Neuron (in vitro differentiated cells): ENCODE measurements at regions not wholly inside any gene's neighbourhood (a gene's known extent, or its start where the extent isn't known, plus 50 kb on each side); places are given as distances from the start of the nearest gene placed in this dataset.
"Not testable (repeated sequence)": the region's sequence is repeated elsewhere in the genome, so short reads cannot be mapped to it uniquely, and the experiment has no call there.

Experiments used
- H2AFZ ChIP-seq: one replicate; pipeline ENCODE4 v1.6.1; 2013; ENCODE audit warnings: low read depth, mild to moderate bottlenecking, inconsistent platforms, low read length, moderate library complexity
- H3K27me3 ChIP-seq: one replicate; pipeline ENCODE4 v1.6.1; 2013; ENCODE audit warnings: low read length; ENCODE audit not compliant: insufficient read depth
- H3K36me3 ChIP-seq: one replicate; pipeline ENCODE4 v1.6.1; 2013; ENCODE audit warnings: low read length; ENCODE audit not compliant: insufficient read depth
- H3K4me1 ChIP-seq: one replicate; pipeline ENCODE4 v1.6.1; 2013; ENCODE audit warnings: low read length; ENCODE audit not compliant: insufficient read depth
- H3K4me3 ChIP-seq: 2 replicates; pipeline ENCODE4 v1.5.1; 2013; ENCODE audit warnings: mild to moderate bottlenecking, low read length, moderate library complexity
- H3K9me3 ChIP-seq: one replicate; pipeline ENCODE4 v1.6.1; 2013; ENCODE audit warnings: low read length

DNA sequence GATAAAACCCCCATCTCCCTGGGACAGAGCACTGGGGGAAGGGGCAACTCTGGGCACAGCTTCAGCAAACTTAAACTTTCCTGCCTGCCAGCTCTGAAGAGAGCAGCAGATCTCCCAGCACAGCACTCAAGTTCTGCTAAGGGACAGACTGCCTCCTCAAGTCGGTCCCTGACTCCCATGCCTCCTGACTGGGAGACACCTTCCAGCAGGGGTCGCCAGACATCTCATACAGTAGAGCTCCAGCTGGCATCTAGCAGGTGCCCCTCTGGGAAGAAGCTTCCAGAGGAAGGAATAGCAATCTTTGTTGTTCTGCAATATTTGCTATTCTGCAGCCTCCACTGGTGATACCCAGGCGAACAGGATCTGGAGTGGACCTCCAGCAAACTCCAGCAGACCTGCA is 194.7 kb downstream of the RFPL4B start:
- not testable (repeated sequence) for H3K36me3 ChIP-seq, H3K4me3 ChIP-seq, H3K4me1 ChIP-seq, H3K27me3 ChIP-seq, H2AFZ ChIP-seq
- peaks cover 19% of the 10 kb centered on the region for H3K9me3 ChIP-seq

DNA sequence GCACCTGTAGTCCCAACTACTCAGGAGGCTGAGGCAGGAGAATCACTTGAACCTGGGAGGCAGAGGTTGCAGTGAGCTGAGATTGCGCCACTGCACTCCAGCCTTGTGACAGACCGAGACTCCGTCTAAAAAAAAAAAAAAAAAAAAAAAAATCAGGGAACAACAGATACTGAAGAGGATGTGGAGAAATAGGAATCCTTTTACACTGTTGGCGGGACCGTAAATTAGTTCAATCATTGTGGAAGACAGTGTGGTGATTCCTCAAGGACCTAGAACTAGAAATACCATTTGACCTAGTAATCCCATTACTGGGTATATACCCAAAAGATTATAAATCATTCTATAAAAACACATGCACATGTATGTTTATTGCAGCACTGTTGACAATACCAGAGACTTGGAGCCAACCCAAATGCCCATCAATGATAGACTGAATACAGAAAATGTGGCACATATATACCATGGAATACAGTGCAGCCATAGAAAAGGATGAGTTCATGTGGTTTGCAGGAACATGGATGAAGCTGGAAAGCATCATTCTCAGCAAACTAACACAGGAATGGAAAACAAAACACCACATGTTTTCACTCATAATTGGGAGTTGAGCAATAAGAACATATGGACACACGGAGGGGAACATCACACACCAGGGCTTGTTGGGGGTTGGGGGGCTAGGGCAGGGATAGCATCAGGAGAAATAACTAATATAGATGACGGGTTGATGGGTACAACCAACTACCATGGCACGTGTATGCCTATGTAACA is 200.4 kb downstream of the RFPL4B start:
- not testable (repeated sequence) for H3K36me3 ChIP-seq, H3K9me3 ChIP-seq, H3K4me3 ChIP-seq, H3K4me1 ChIP-seq, H2AFZ ChIP-seq, H3K27me3 ChIP-seq

- Histone ChIP-seq H2AFZ (no peak overlapping the region), H3K36me3 (no peaks in the 10 kb centered on the region), H3K4me1 (no peaks in the 10 kb centered on the region), H3K9me3 (peaks cover 8% of the 10 kb centered on the region), H3K4me3 (no peak overlapping the region), H3K27me3 (no peaks in the 10 kb centered on the region)
Observed at GRCh38 chr6:112549749-112550148, 202.6 kb downstream of the RFPL4B start.

DNA sequence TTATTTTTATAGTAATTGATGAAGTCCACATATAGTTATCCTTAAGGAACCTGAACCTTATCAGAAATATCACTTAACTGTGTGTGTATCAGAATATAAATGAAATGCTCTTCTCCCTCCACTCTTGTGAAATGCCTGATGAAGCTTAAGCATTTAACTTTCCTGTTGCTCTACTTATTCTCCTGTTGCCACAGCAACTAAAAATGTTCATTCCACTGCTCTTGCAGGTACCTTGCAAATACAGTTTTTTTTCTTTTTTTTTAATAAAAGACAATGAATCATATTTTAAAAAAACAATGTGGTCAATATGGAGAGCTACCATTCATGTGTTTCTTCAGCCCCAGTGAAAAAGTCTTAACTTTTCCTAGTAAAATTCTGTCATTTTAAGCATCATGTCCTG is 210.3 kb downstream of the RFPL4B start:
- H3K27me3 ChIP-seq = no peaks in the 10 kb centered on the region
- H3K4me1 ChIP-seq = peaks cover 37% of the 10 kb centered on the region
- H3K9me3 ChIP-seq = peaks cover 4% of the 10 kb centered on the region
- no peak overlapping the region for H2AFZ ChIP-seq
- no peaks in the 10 kb centered on the region for H3K36me3 ChIP-seq
- no peak overlapping the region for H3K4me3 ChIP-seq

- Histone ChIP-seq H2AFZ (no peak overlapping the region), H3K4me1 (peaks cover 42% of the 10 kb centered on the region), H3K9me3 (peaks cover 4% of the 10 kb centered on the region), H3K36me3 (no peaks in the 10 kb centered on the region), H3K4me3 (no peak overlapping the region), H3K27me3 (no peaks in the 10 kb centered on the region)
Observed at GRCh38 chr6:112557961-112558360, 210.8 kb downstream of the RFPL4B start.

GRCh38 chr6:112560651-112561050 is 213.5 kb downstream of the RFPL4B start:
- Histone ChIP-seq H3K9me3 (no peaks in the 10 kb centered on the region), H3K4me1 (peaks cover 64% of the 10 kb centered on the region), H3K36me3 (no peaks in the 10 kb centered on the region), H2AFZ (no peak overlapping the region), H3K27me3 (no peaks in the 10 kb centered on the region), H3K4me3 (peak overlapping the region; percentile 39)

GRCh38 chr6:112562301-112563231 is 215.4 kb downstream of the RFPL4B start:
- H3K9me3 ChIP-seq = no peaks in the 10 kb centered on the region
- peak overlapping the region; percentile 39 for H3K4me3 ChIP-seq
- H3K27me3 ChIP-seq = no peaks in the 10 kb centered on the region
- H2AFZ ChIP-seq = no peak overlapping the region
- H3K36me3 ChIP-seq = no peaks in the 10 kb centered on the region
- peaks cover 64% of the 10 kb centered on the region for H3K4me1 ChIP-seq

DNA sequence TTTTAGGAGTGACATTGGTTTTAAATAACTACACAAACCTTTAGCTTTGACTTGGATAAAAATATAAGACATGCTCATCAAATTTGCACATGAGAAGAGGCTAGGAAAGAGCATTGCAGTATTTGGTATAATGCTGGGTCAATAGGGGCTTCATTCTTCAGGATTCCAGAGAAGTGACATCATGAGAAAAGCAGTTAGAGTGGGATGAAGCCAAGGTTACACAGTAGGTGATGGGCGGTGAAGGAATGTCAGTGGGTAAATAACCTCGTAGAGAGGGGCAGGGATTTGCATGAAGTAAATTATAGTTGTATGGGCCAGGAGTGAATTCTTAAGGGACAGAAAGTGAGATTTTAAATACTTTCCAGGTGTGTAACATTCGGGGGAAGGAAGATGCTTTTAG is 216.2 kb downstream of the RFPL4B start:
- Histone ChIP-seq H3K27me3 (no peaks in the 10 kb centered on the region), H2AFZ (no peak overlapping the region), H3K36me3 (no peaks in the 10 kb centered on the region), H3K4me1 (peaks cover 64% of the 10 kb centered on the region), H3K4me3 (peak overlapping the region; percentile 10), H3K9me3 (no peaks in the 10 kb centered on the region)

GRCh38 chr6:112568066-112568465 is 220.9 kb downstream of the RFPL4B start:
- Histone ChIP-seq H3K9me3 (no peaks in the 10 kb centered on the region), H2AFZ (no peak overlapping the region), H3K4me3 (no peak overlapping the region)

DNA sequence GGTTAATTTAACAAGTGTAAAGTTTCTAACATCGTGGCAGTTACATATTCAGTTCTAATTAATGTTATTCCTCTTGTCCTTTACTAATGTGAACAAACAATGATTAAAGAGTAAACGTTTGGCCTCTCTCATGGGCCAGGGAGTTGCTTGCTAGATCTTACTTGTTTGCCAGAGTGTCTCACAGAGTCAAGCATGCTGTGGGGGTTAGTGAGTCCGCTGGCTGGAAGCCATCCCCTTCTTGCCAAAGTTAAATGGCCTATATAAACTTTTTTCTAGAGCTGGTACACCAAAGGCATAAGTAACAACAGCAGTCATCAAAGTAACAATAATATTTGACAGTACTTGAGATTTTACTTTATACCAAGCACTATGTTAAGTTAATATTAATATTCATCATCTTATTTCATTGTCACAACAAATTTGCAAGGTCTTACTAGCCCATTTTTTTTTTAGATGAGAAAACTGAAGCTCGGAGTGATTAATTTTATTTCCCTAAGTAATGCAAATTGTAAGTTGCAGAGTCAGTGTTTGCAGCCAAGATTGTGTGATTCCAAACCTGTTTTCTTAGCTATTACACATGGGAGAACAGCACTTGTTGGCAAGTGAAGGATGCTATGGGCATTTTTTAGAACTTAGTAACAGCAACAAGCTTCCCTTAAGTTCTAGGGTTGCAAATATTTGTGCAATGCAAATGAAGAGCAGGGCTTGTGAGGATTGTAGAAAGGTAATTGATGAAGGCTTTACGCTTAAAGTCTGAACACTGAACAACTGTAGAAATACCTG is 224.5 kb downstream of the RFPL4B start:
- peaks cover 4% of the 10 kb centered on the region for H3K4me1 ChIP-seq
- H2AFZ ChIP-seq = peak overlapping the region; percentile 34
- no peaks in the 10 kb centered on the region for H3K9me3 ChIP-seq
- no peaks in the 10 kb centered on the region for H3K27me3 ChIP-seq
- H3K36me3 ChIP-seq = no peaks in the 10 kb centered on the region
- no peak overlapping the region for H3K4me3 ChIP-seq

More at GRCh38 chr6:112568066-112568465, 220.9 kb downstream of the RFPL4B start:
- H3K36me3 ChIP-seq = no peaks in the 10 kb centered on the region
- peaks cover 25% of the 10 kb centered on the region for H3K4me1 ChIP-seq
- H3K27me3 ChIP-seq = no peaks in the 10 kb centered on the region

DNA sequence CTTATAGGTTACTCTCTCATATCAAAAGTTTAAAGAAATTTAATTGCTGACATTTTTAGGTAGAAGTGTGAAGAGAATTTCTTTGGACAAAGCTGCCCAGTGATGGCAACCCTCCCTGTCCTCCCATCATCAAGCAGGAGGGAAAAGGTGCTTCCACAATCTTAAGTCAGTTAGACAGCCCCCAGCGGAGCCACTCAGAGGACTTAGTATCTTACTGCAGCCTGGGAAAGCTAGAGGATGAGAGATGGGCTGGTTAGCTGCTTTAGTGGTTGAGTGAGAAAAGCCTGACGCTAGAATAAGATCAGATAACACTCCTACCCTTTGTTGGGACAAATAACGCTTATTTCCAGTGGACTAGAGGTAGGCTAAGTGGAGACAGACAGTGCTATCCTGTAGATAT is 227.1 kb downstream of the RFPL4B start:
- Histone ChIP-seq H3K36me3 (no peaks in the 10 kb centered on the region), H2AFZ (no peak overlapping the region), H3K4me1 (no peaks in the 10 kb centered on the region), H3K27me3 (no peaks in the 10 kb centered on the region), H3K4me3 (no peak overlapping the region), H3K9me3 (no peaks in the 10 kb centered on the region)

DNA sequence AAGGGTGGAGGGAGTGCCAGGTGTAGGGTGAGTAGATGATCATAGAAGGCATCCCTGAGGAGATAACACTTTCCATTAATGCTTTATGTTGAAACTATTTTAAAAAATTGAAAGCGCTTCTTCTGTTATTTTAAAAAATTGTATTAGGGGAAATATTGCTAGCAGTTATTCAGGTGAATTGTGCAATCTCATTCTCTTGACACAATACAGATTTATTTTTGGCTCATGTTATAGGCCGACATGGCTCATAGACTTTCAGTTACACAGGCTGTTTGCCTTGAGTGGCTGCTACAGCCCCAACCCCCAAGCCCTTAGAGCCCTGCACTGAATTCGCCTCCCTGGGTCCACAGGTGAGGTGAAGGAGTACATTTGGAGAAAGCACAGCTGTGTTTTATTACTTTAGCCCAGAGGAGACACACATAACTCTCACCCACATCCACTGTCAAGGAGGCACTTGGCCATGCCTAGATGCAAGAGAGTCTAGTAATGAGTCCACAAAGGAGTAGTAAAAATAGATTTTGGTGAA is 228.2 kb downstream of the RFPL4B start:
- no peak overlapping the region for H2AFZ ChIP-seq
- H3K27me3 ChIP-seq = no peaks in the 10 kb centered on the region
- no peaks in the 10 kb centered on the region for H3K9me3 ChIP-seq
- H3K36me3 ChIP-seq = no peaks in the 10 kb centered on the region
- H3K4me1 ChIP-seq = no peaks in the 10 kb centered on the region
- H3K4me3 ChIP-seq = no peak overlapping the region
